WTC11 (cell line): ENCODE measurements at regions not wholly inside any gene's neighbourhood (a gene's known extent, or its start where the extent isn't known, plus 50 kb on each side); places are given as distances from the start of the nearest gene placed in this dataset.

Source experiments
- ATAC-seq: fragments of 200-7000 bp; cut with Tn5 transposase; 2 replicates; pipeline ENCODE4 v1.10.0; 2021; ENCODE audit warnings: mild to moderate bottlenecking, moderate library complexity
- CTCF ChIA-PET: fragments of 300-600 bp; sonication (Branson Sonifier 250); formaldehyde crosslinking; loops from one replicate; lab custom pipeline; 2021; ENCODE audit warnings: antibody characterized with exemption; lab: Charles Lee
- POLR2A ChIA-PET: fragments of 350-600 bp; sonication (Branson Sonifier 250); formaldehyde crosslinking; loops from one replicate; lab custom pipeline; 2021; ENCODE audit warnings: antibody characterized with exemption; lab: Charles Lee
- DNase-seq: peaks from one replicate; pipeline ENCODE4 v3.0.0; 2021; ENCODE audit warnings: low spot score
- H3K27ac Mint-ChIP-seq: 2 replicates; pipeline ENCODE4 v1.8.0; 2021; ENCODE audit warnings: mixed read lengths
- H3K27me3 Mint-ChIP-seq: 2 replicates; pipeline ENCODE4 v1.8.0; 2021; ENCODE audit warnings: low read depth, mild to moderate bottlenecking, moderate library complexity, mixed read lengths
- H3K36me3 Mint-ChIP-seq: 2 replicates; pipeline ENCODE4 v1.8.0; 2021; ENCODE audit warnings: mixed read lengths
- H3K4me1 Mint-ChIP-seq: 2 replicates; pipeline ENCODE4 v1.8.0; 2022; ENCODE audit warnings: mixed read lengths
- H3K4me3 Mint-ChIP-seq: 2 replicates; pipeline ENCODE4 v1.8.0; 2021; ENCODE audit warnings: mild to moderate bottlenecking, moderate library complexity, mixed read lengths
- H3K9me3 Mint-ChIP-seq: 2 replicates; pipeline ENCODE4 v1.8.0; 2021; ENCODE audit warnings: mixed read lengths
- AFF4 ChIP-seq: sonication (generic); formaldehyde crosslinking; IDR thresholded peaks from 2 replicates; pipeline ENCODE4 v1.8.1; 2023; ENCODE audit warnings: mild to moderate bottlenecking, missing genetic modification reagents, borderline replicate concordance
- ATF1 ChIP-seq: sonication (generic); formaldehyde crosslinking; IDR thresholded peaks from 2 replicates; pipeline ENCODE4 v1.8.1; 2023; ENCODE audit warnings: mild to moderate bottlenecking, moderate library complexity, missing genetic modification reagents
- ERG ChIP-seq: fragments of 250-450 bp; sonication (Bioruptor Pico); IDR thresholded peaks from 2 replicates; pipeline ENCODE4 v1.8.0; 2021; ENCODE audit warnings: mild to moderate bottlenecking
- FOXK1 ChIP-seq: sonication (generic); formaldehyde crosslinking; IDR thresholded peaks from 2 replicates; pipeline ENCODE4 v1.8.0; 2022; ENCODE audit warnings: mild to moderate bottlenecking, moderate library complexity, missing genetic modification reagents
- FOXP1 ChIP-seq: sonication (generic); formaldehyde crosslinking; IDR thresholded peaks from 2 replicates; pipeline ENCODE4 v1.8.0; 2022; ENCODE audit warnings: missing genetic modification reagents, mild to moderate bottlenecking, moderate library complexity, borderline replicate concordance
- HMGXB4 ChIP-seq: sonication (generic); formaldehyde crosslinking; IDR thresholded peaks from 2 replicates; pipeline ENCODE4 v1.8.1; 2023; ENCODE audit warnings: mild to moderate bottlenecking, moderate library complexity, missing genetic modification reagents
- IRF2 ChIP-seq: sonication (generic); formaldehyde crosslinking; IDR thresholded peaks from 2 replicates; pipeline ENCODE4 v1.8.0; 2022; ENCODE audit warnings: low read depth, missing genetic modification reagents, borderline replicate concordance
- JAZF1 ChIP-seq: fragments of 250-450 bp; sonication (Bioruptor Pico); IDR thresholded peaks from 2 replicates; pipeline ENCODE4 v1.9.0; 2021; ENCODE audit warnings: moderate library complexity, mild to moderate bottlenecking, inconsistent platforms
- MYBL2 ChIP-seq: sonication (generic); formaldehyde crosslinking; IDR thresholded peaks from 2 replicates; pipeline ENCODE4 v1.8.1; 2023; ENCODE audit warnings: mild to moderate bottlenecking, moderate library complexity, missing genetic modification reagents
- NFATC4 ChIP-seq: fragments of 250-450 bp; sonication (Bioruptor Pico); IDR thresholded peaks from 2 replicates; pipeline ENCODE4 v1.9.0; 2021; ENCODE audit warnings: mild to moderate bottlenecking
- NFYB ChIP-seq: sonication (generic); formaldehyde crosslinking; conservative IDR thresholded peaks from 2 replicates; pipeline ENCODE4 v1.8.0; 2022; ENCODE audit warnings: low read depth, missing genetic modification reagents
- NR2C2 ChIP-seq: sonication (generic); formaldehyde crosslinking; IDR thresholded peaks from 2 replicates; pipeline ENCODE4 v1.8.0; 2022; ENCODE audit warnings: mild to moderate bottlenecking, missing genetic modification reagents
- OVOL2 ChIP-seq: fragments of 250-450 bp; sonication (Bioruptor Pico); IDR thresholded peaks from 2 replicates; pipeline ENCODE4 v1.9.0; 2021; ENCODE audit warnings: mild to moderate bottlenecking, borderline replicate concordance
- RELA ChIP-seq: sonication (generic); formaldehyde crosslinking; IDR thresholded peaks from 2 replicates; pipeline ENCODE4 v1.8.1; 2022; ENCODE audit warnings: missing genetic modification reagents, mild to moderate bottlenecking, borderline replicate concordance
- SOX15 ChIP-seq: fragments of 250-450 bp; sonication (Bioruptor Pico); IDR thresholded peaks from 2 replicates; pipeline ENCODE4 v1.9.0; 2021; ENCODE audit warnings: mild to moderate bottlenecking
- TP53 ChIP-seq: sonication (generic); formaldehyde crosslinking; IDR thresholded peaks from 2 replicates; pipeline ENCODE4 v1.8.1; 2023; ENCODE audit warnings: mild to moderate bottlenecking, missing genetic modification reagents
- ZNF219 ChIP-seq: sonication (generic); formaldehyde crosslinking; IDR thresholded peaks from 2 replicates; pipeline ENCODE4 v1.8.0; 2023; ENCODE audit warnings: missing genetic modification reagents, mild to moderate bottlenecking, borderline replicate concordance
- ZNF416 ChIP-seq: fragments of 250-450 bp; sonication (Bioruptor Pico); IDR thresholded peaks from 2 replicates; pipeline ENCODE4 v1.9.0; 2021; ENCODE audit warnings: mild to moderate bottlenecking, inconsistent platforms
- ZNF423 ChIP-seq: fragments of 250-450 bp; sonication (Bioruptor Pico); IDR thresholded peaks from 2 replicates; pipeline ENCODE4 v2.1.2; 2022; ENCODE audit warnings: mild to moderate bottlenecking, moderate library complexity
- ZNF671 ChIP-seq: fragments of 250-450 bp; sonication (Bioruptor Pico); IDR thresholded peaks from 2 replicates; pipeline ENCODE4 v1.8.0; 2021; ENCODE audit warnings: mild to moderate bottlenecking
- TF ChIP-seq, protein P1 (sequence below): sonication (generic); formaldehyde crosslinking; IDR thresholded peaks from 2 replicates; pipeline ENCODE4 v1.8.0; 2023; ENCODE audit warnings: missing genetic modification reagents, mild to moderate bottlenecking, borderline replicate concordance
- TF ChIP-seq, protein P2 (sequence below): sonication (generic); formaldehyde crosslinking; IDR thresholded peaks from 2 replicates; pipeline ENCODE4 v1.8.0; 2022; ENCODE audit warnings: mild to moderate bottlenecking, missing genetic modification reagents

DNA sequence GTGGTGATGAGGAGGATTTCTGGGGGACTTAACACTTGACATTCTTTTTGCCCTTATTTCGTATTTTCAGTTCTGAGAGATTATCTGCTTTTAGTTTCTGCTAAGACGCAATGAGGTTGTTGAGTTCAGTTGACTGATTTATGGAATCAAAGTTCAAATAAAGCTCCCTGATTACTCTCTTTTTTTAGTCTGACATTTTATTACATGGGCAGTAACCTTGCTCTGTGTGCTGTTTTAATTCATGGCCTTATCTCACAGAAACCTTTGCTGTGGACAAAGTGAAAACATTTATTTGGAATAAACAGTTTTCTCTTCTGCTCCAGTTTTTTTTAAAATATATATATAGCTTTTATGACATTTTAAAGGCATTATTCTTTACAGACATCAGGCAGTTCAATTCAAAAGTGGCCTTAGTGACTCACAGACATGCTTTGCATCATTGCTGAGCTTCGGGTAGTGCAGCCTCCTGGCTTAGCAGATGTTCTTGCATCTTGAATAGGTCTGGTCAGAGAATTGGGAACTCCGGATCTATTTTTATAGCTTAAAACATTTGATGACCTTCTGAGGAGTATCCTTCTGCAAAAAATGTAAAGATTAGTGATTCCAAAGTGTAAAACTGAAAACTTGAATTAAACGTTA, 162.9 kb downstream of the FAM170A start:
- Mint-ChIP-seq H3K4me1 (peaks cover 12% of the 10 kb centered on the region), H3K9me3 (no peaks in the 10 kb centered on the region), H3K27me3 (no peaks in the 10 kb centered on the region; the same call in 1 of the 2 replicates), H3K4me3 (no peak overlapping the region), H3K36me3 (no peaks in the 10 kb centered on the region), H3K27ac (no peak overlapping the region)
- DNase-seq: no peak
- POLR2A ChIA-PET: no interaction called here
- ATAC-seq: no peak
- CTCF ChIA-PET: no interaction called here
- no peak for TF ChIP-seq ZNF423 (CRISPR knock-in tag)
- no peak for TF ChIP-seq NFATC4

DNA sequence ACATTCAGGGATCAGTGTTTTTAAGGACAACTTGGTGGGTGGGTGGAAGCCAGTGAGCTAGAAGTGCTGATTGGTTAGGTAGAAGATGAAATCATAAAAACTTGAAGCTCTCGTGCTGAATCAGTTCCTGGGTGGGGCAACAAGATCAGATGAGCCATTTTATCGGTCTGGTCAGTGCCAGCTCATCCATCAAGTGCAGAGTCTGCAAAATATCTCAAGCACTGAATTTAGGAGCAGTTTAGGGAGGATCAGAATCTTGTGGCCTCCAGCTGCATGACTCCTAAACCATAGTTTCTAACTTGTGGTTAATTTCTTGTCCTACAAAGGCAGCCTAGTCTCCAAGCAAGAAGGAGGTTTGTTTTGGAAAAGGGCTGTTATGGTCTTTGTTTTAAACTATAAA, 166.4 kb downstream of the FAM170A start:
- H3K9me3 Mint-ChIP-seq: no peaks in the 10 kb centered on the region
- no peaks in the 10 kb centered on the region; the same call in 1 of the 2 replicates for H3K27me3 Mint-ChIP-seq
- H3K4me1 Mint-ChIP-seq: peaks cover 16% of the 10 kb centered on the region
- DNase-seq (no peak), ATAC-seq (no peak)
- ChIA-PET POLR2A (no interaction called here), CTCF (no interaction called here)
- TF ChIP-seq FOXK1 (CRISPR knock-in tag) (no peak), IRF2 (CRISPR knock-in tag) (no peak), JAZF1 (CRISPR knock-in tag) (no peak), ZNF416 (no peak)
- TF ChIP-seq, protein P1, sequence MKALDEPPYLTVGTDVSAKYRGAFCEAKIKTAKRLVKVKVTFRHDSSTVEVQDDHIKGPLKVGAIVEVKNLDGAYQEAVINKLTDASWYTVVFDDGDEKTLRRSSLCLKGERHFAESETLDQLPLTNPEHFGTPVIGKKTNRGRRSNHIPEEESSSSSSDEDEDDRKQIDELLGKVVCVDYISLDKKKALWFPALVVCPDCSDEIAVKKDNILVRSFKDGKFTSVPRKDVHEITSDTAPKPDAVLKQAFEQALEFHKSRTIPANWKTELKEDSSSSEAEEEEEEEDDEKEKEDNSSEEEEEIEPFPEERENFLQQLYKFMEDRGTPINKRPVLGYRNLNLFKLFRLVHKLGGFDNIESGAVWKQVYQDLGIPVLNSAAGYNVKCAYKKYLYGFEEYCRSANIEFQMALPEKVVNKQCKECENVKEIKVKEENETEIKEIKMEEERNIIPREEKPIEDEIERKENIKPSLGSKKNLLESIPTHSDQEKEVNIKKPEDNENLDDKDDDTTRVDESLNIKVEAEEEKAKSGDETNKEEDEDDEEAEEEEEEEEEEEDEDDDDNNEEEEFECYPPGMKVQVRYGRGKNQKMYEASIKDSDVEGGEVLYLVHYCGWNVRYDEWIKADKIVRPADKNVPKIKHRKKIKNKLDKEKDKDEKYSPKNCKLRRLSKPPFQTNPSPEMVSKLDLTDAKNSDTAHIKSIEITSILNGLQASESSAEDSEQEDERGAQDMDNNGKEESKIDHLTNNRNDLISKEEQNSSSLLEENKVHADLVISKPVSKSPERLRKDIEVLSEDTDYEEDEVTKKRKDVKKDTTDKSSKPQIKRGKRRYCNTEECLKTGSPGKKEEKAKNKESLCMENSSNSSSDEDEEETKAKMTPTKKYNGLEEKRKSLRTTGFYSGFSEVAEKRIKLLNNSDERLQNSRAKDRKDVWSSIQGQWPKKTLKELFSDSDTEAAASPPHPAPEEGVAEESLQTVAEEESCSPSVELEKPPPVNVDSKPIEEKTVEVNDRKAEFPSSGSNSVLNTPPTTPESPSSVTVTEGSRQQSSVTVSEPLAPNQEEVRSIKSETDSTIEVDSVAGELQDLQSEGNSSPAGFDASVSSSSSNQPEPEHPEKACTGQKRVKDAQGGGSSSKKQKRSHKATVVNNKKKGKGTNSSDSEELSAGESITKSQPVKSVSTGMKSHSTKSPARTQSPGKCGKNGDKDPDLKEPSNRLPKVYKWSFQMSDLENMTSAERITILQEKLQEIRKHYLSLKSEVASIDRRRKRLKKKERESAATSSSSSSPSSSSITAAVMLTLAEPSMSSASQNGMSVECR (CRISPR knock-in tag): no peak
- no peak overlapping the region for H3K27ac Mint-ChIP-seq
- H3K4me3 Mint-ChIP-seq: no peak overlapping the region
- H3K36me3 Mint-ChIP-seq: no peaks in the 10 kb centered on the region

DNA sequence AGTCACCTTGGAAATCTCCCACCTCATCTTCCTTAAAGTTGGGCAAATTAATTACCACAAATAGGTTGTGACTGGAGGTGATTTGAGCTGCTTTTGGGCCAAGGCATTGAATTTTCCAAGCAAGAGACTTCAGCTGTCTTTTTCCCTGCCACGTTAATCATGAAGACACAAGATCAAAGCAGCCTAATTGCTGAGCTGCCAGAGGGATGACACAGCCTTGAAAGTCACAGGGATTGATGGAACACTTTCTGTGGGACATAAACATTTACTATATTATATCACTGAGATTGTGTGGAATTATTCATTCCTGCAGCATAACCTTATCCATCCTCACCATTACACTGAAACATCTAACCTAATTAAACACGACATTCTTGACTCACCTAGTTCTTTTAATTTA, 172.2 kb downstream of the FAM170A start:
- POLR2A ChIA-PET: no interaction called here
- DNase-seq: no peak
- Mint-ChIP-seq H3K9me3 (peaks cover 6% of the 10 kb centered on the region), H3K27ac (no peak overlapping the region), H3K4me3 (no peak overlapping the region), H3K27me3 (no peaks in the 10 kb centered on the region), H3K4me1 (peaks cover 21% of the 10 kb centered on the region)
- ATAC-seq: no peak
- TF ChIP-seq FOXP1 (no peak), ERG (CRISPR knock-in tag) (no peak), ZNF671 (no peak), AFF4 (CRISPR knock-in tag) (no peak), RELA (CRISPR knock-in tag) (no peak), HMGXB4 (no peak), ZNF219 (no peak), OVOL2 (no peak), SOX15 (CRISPR knock-in tag) (no peak), ATF1 (CRISPR knock-in tag) (no peak), MYBL2 (CRISPR knock-in tag) (no peak), TP53 (no peak), NR2C2 (no peak), NFYB (no peak)
- TF ChIP-seq, protein P2, sequence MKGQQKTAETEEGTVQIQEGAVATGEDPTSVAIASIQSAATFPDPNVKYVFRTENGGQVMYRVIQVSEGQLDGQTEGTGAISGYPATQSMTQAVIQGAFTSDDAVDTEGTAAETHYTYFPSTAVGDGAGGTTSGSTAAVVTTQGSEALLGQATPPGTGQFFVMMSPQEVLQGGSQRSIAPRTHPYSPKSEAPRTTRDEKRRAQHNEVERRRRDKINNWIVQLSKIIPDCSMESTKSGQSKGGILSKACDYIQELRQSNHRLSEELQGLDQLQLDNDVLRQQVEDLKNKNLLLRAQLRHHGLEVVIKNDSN (CRISPR knock-in tag): no peak
- TF ChIP-seq, all 79 proteins: peak for 0
- H3K36me3 Mint-ChIP-seq: no peaks in the 10 kb centered on the region
- CTCF ChIA-PET: no interaction called here
